ENCODE measurements at regions not wholly inside any gene's neighbourhood (a gene's known extent, or its start where the extent isn't known, plus 50 kb on each side); places are given as distances from the start of the nearest gene placed in this dataset.

GRCh38 chr14:50008562-50008961, 107.8 kb downstream of the VCPKMT start:
- no peak for DNase-seq (ENCODE audit: low spot score in 2 of 2)
- TF ChIP-seq CTCF (IDR thresholded peaks at IDR 0.05) = no peak
- TF ChIP-seq POLR2A (IDR thresholded peaks at IDR 0.05) = no peak
- no peak overlapping the region for H3K4me3 ChIP-seq (ENCODE audit: low read depth, poor library complexity, severe bottlenecking)
- WGBS, 2 donors = 39 to 65% methylated on average over 2 of the region's 2 CpGs
- intact Hi-C loops (cut with DNase I; ENCODE audit: low total_unique reads) = loop anchor here (10.0 kb wide), 1 partner anchor 114 kb away; the partner anchor contains the start of gene ARF6

- no peak overlapping the region for H3K4me3 ChIP-seq (ENCODE audit: low read depth, poor library complexity, severe bottlenecking)
- WGBS, 2 donors = 73 to 78% methylated on average over 8 of the region's 8 CpGs
- intact Hi-C loops (cut with DNase I; ENCODE audit: low total_unique reads) = loop anchor here (10.0 kb wide), 1 partner anchor 114 kb away; the partner anchor contains the start of gene ARF6
- no peak for DNase-seq (ENCODE audit: low spot score in 2 of 2)
- TF ChIP-seq CTCF (IDR thresholded peaks at IDR 0.05) (no peak), POLR2A (IDR thresholded peaks at IDR 0.05) (no peak)
These were observed 107.4 kb downstream of the VCPKMT start for GRCh38 chr14:50008974-50009373.

- no peak for DNase-seq (ENCODE audit: low spot score in 2 of 2)
- H3K4me3 ChIP-seq (ENCODE audit: low read depth, poor library complexity, severe bottlenecking) = no peak overlapping the region
- 47 to 67% methylated on average over 7 of the region's 7 CpGs for WGBS, 2 donors
- intact Hi-C loops (cut with DNase I; ENCODE audit: low total_unique reads) = no loop called here
- TF ChIP-seq CTCF (IDR thresholded peaks at IDR 0.05) = no peak
- TF ChIP-seq POLR2A (IDR thresholded peaks at IDR 0.05) = no peak
These were observed 105.6 kb downstream of the VCPKMT start for GRCh38 chr14:50010752-50011151.

- no peak for DNase-seq (ENCODE audit: low spot score in 2 of 2)
- 79 to 89% methylated on average over 6 of the region's 6 CpGs for WGBS, 2 donors
- intact Hi-C loops (cut with DNase I; ENCODE audit: low total_unique reads) = no loop called here
- TF ChIP-seq CTCF (IDR thresholded peaks at IDR 0.05) (no peak), POLR2A (IDR thresholded peaks at IDR 0.05) (no peak)
- no peak overlapping the region for H3K4me3 ChIP-seq (ENCODE audit: low read depth, poor library complexity, severe bottlenecking)
These were observed 105.1 kb downstream of the VCPKMT start for GRCh38 chr14:50011242-50011641.

GRCh38 chr14:50012644-50013043, 103.7 kb downstream of the VCPKMT start:
- no peak overlapping the region for H3K4me3 ChIP-seq (ENCODE audit: low read depth, poor library complexity, severe bottlenecking)
- TF ChIP-seq POLR2A (IDR thresholded peaks at IDR 0.05) (no peak), CTCF (IDR thresholded peaks at IDR 0.05) (no peak)
- no peak for DNase-seq (ENCODE audit: low spot score in 2 of 2)
- intact Hi-C loops (cut with DNase I; ENCODE audit: low total_unique reads) = no loop called here

- intact Hi-C loops (cut with DNase I; ENCODE audit: low total_unique reads) = no loop called here
- DNase-seq (ENCODE audit: low spot score in 2 of 2) = no peak
- no peak overlapping the region for H3K4me3 ChIP-seq (ENCODE audit: low read depth, poor library complexity, severe bottlenecking)
- WGBS, 2 donors = 72 to 74% methylated on average over 7 of the region's 7 CpGs
- TF ChIP-seq CTCF (IDR thresholded peaks at IDR 0.05) = no peak
- TF ChIP-seq POLR2A (IDR thresholded peaks at IDR 0.05) = no peak
These were observed 103.0 kb downstream of the VCPKMT start for GRCh38 chr14:50013198-50013918.

All from lower leg skin (tissue), 4 donors.